ENCODE measurements at regions not wholly inside any gene's neighbourhood (a gene's known extent, or its start where the extent isn't known, plus 50 kb on each side); places are given as distances from the start of the nearest gene placed in this dataset.

DNA sequence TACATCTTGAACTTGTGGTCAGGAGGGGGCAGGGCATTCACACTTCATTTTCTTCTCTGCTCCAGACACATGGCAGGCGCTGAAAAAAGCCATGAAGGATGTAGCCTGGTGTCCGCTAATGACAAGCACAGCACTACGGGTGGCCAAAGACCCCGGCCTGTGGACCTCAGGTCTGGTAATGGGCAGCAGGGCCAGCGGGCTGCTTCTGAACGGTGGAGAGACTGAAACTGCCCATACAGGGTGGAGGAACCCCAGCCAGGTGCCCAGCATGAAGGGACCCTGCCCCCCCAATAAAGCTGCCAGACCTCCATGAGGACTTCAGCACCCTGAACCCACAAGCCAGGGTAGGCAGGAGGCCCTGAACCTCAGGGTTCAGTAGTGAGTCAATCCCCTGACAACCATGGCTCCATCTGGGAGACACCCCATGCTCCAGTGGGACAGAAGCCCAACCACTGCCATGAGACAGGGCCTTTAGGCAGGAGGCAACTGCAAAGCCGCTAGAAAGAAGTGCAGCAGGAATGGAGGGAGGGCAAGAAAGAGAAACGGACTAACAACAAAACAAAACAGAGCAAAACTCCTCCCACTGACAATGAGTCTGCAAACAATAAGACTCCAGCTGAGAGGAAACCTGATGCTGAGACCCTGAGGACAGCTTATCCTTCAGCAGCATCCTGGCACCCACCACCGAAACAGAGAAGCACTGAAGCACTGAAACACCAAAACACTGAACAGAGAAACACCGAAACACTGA is 140.2 kb upstream of the PPP2R2D start:
- no peak for DNase-seq

- no peak for DNase-seq
Observed at GRCh38 chr10:131762789-131763696, 137.8 kb upstream of the PPP2R2D start.

DNA sequence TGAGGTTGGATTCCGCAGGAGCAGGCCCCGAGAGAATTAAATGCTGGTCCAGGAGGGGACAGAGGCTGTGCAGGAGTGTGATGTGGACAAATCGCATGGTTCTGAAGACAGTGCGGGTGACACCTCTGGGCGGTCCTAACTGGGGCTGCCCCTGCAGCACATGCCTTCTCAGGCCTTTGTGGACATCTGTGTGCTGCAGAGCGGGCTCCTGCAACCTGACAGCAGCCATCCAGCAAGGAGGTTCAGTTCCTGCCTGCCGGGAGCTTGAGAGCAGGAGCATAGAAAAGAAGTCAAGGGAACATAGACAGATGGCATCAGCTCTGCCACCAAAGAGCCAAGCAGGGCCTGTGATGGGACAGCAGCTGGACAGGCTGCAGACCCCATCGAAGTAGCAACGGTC is 135.9 kb upstream of the PPP2R2D start:
- no peak for DNase-seq

GRCh38 chr10:131766096-131766495 is 134.7 kb upstream of the PPP2R2D start:
- no peak for DNase-seq

DNA sequence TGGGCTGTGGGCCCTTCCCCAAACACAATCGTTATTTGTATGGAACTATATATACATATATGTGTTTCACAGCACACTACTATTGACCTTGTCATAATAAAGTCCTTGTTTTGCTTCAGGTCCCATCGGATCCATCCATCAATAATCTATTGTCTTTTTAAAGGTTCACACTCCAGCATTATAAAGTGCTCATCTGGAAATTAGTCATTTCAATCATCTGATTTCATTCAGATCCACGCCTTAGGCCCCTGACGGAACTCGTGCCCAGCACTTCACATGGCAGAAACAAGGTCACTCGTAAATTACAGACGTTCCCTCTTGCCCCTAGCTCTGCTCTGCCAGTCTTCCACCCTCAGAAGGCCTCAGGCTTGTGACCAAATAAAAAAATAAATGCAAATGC is 133.1 kb upstream of the PPP2R2D start:
- DNase-seq, result no peak

GRCh38 chr10:131769571-131770410 is 131.0 kb upstream of the PPP2R2D start:
- no peak for DNase-seq

DNA sequence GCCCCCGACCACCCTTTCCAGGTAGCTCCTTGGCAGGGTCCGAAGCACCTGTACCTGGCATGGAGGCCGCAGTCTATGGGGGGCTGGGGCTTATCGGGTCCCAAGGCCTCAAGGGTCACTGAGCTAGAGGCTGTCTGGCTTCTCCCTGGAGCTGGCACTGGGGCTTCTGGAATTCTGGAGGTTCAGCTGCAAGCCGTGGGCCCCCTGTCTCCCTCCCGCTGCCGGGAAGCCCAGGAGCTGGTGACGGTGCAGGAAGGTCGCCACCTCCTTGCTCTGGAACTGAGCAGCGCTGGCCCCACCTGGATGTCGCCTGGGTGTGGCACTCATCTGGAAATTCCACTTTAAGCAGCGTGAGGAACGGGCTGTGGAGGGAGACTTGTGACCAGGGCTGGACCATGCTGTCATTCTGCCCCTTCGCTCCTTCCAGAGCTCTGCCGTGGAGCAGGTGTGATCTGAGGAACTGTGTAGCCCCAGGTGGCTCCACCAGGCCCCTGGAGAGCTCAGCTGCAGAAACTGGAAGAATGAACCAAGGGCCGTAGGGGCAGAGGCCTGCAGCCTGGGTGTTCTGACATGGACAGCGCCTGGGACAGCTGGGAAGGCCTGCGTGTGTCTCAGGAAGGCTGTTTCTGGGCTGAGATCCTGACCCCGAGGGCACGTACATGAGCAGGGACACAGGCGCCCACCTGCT is 129.7 kb upstream of the PPP2R2D start:
- no peak for DNase-seq

DNA sequence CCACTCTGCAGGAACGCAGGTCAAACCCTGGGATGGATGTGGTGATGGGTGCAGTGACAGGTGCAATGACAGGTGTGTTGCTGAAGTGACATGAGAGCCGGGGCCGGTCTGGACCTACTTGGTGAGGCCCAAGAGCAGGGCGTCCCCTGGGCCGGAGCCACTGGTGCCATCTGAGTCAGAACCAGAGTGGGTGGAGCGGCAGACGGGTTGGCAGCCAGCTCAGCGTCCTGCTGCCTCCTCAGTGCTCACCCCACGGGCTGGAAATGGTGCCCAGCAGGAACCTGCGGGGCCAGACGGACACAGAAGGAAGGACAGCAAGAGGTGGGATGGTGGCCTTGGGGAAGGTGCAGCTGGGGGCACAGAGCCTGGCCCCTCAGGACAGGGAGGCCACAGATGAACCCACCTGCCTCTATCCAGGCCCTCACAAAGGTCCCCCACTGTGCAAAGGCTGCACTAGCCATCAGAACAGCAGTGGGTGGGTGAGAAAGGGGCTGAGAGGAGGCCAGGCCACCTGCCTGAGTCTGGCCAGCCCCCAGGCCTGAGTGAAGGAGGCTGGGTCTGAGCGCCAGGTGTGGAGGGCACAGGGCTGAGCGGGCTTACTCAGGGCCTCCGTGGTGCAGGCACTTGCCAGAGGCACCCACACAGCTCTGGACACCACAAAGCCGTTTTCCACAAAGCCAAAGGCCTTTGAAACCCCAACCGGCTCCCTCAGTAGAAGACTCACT is 129.0 kb upstream of the PPP2R2D start:
- DNase-seq, result no peak

DNA sequence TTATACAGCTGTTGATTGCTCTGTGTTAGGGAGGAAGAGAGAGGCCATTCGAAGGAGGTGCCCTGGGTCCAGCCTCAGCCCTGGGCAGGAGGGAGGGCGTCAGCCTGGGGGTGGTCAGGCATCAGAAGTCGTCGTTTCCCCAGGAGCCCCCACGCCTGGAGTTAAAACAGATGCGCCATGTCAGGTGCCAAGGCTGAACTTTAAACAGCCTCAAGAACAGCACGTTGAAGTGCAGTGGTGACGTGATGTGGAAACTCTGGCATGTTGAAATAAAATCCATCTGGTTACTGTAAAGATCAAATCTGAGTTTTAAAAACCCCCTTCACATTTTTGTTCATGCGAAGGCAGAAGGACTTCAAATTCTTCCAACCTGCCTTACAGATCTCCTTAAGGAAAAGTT is 128.4 kb upstream of the PPP2R2D start:
- DNase-seq, result no peak

- DNase-seq, result no peak
Observed at GRCh38 chr10:131773370-131774343, 127.2 kb upstream of the PPP2R2D start.

- no peak for DNase-seq
Observed at GRCh38 chr10:131774681-131775085, 126.1 kb upstream of the PPP2R2D start.

DNA sequence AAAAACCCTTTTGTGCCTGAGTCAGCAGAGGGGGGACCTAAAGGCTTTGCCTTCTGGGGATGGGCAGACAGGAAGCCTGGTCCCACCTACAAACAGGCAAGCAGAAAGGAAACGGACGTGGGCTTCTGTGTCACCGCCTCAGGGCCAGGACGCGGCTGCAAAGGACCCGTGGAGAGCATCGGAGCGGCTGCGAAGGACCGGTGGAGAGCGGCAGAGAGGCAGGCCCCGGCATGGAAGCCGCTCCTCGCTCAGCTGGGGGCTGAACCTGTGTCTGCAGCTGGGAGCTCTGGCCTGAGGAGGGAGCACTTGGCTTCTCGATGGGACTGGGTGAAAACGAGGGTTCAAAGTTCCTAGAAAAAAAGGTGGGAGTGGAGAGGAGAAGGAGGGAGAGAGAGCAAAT is 125.4 kb upstream of the PPP2R2D start:
- DNase-seq, result no peak

DNA sequence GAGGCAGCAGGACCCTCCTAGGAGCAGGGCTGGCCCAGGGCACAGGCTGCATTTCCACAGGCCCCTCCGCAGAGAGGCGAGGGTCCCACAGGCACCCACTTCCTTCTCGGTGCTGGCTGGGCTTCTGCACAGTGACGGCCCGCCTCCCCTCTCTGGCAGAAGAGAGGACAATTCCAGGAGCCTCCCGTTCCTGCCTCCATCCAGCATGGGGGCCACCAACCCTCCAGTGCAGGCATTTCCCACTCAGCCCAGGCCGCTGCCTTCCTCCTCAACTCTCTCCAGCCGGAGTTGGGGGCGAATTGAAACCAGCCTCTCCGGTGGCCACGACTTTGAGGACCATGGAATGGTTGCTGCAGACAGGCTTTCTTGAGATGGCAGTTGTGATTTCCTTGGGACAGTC is 125.0 kb upstream of the PPP2R2D start:
- no peak for DNase-seq

DNA sequence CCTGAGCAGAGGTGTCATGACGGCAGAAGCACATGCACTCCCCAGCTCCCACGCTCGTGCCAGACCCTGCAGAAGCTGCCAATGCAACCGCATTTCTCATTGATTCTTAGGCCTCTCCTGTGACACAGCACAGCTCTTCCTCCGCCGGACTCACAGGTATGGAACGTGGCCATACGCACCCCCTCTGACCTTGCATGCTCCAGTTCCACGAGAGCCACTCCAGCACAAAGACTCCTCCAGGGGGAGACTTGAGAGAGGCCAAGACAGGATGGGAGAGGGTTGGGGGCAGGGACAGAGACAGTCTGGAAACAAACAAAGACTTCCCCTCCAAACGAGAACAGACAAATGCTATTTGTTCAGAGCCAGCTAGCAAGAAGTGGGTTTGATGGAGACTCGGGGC is 124.3 kb upstream of the PPP2R2D start:
- DNase-seq, result no peak

- no peak for DNase-seq
Observed at GRCh38 chr10:131777162-131777561, 123.6 kb upstream of the PPP2R2D start.

DNA sequence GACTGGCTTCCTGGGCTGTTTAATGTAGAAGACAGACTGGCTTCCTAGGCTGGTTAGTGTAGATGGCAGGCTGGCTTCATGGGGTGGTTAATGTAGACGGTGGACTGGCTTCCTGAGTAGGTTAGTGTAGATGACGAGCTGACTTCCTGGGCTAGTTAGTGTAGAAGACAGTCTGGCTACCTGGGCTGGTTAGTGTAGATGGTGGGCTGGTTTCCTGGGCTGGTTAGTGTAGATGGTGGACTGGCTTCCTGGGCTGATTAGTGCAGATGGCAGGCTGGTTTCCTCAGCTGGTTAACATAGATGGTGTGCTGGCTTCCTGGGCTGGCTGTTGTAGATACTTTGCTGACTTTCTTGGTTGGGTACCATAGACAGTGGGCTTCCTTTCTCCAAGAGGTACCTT is 122.9 kb upstream of the PPP2R2D start:
- DNase-seq, result no peak

DNA sequence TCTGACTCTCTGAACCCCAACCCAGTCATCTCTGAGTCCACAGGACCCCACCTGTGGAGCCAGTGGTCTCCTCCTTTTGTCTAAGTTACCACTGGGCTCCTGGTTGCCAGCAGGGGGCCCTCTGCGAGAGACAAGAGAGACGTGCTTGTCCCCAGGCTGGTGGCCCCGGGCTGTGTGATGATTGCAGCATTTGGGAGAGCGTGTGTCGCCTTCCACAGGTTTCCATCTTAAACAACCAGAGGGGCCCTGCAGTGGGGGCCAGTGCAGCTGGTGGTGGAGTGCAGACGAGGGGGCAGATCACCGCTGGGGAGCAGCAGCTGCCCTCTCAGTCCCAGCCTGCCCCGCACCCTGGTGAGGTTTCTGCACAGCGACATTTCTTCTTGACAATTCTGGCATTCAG is 122.4 kb upstream of the PPP2R2D start:
- no peak for DNase-seq

DNA sequence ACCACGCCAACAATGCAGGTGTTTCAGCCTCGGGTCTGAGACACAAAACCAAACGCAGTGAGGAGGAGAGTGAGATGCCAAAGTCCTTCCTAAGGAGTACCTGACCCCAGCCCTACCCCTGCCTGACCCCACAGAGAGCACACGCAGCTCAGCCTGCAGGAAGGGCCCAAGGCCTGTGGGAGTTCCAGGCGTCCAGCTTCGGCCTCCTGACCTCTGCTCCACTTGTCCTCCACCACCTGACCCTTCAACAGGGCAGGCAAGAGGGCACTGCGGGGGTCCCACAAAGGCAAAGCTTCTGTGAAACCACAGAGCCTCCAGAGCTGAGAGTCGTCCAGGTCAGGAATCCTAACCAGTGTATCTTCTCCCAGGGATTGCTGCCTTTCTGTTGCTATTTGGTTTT is 122.0 kb upstream of the PPP2R2D start:
- no peak for DNase-seq

GRCh38 chr10:131779661-131780394 is 121.0 kb upstream of the PPP2R2D start:
- DNase-seq, result no peak

DNA sequence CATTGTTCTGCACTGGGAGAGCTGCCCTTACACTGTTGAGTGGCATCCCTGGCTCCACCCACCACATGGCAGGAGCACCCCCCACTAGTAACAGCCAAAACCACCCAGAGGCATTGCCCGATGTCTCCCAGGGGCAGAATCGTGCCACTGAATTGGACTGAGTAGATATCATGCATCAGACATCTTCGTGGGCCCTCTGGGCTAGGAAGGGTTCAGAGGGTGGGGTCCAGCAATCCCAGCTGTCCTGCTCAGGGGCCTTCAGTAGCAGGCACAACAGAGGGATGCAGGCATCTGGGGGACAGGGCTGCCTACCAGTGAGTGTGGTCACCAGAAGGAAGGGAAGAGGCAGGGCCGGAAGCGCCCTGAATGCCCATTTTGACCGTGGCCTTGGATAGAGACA is 119.7 kb upstream of the PPP2R2D start:
- DNase-seq, result no peak
